ENCODE measurements at regions not wholly inside any gene's neighbourhood (a gene's known extent, or its start where the extent isn't known, plus 50 kb on each side); places are given as distances from the start of the nearest gene placed in this dataset.

- TF ChIP-seq, protein P1, sequence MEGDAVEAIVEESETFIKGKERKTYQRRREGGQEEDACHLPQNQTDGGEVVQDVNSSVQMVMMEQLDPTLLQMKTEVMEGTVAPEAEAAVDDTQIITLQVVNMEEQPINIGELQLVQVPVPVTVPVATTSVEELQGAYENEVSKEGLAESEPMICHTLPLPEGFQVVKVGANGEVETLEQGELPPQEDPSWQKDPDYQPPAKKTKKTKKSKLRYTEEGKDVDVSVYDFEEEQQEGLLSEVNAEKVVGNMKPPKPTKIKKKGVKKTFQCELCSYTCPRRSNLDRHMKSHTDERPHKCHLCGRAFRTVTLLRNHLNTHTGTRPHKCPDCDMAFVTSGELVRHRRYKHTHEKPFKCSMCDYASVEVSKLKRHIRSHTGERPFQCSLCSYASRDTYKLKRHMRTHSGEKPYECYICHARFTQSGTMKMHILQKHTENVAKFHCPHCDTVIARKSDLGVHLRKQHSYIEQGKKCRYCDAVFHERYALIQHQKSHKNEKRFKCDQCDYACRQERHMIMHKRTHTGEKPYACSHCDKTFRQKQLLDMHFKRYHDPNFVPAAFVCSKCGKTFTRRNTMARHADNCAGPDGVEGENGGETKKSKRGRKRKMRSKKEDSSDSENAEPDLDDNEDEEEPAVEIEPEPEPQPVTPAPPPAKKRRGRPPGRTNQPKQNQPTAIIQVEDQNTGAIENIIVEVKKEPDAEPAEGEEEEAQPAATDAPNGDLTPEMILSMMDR (IDR thresholded peaks at IDR 0.05) = no peak
- TF ChIP-seq POLR2A (IDR thresholded peaks at IDR 0.05) (no peak), POLR2AphosphoS5 (IDR thresholded peaks at IDR 0.05) (no peak)
Observed at GRCh38 chr7:142450695-142451094, 192.8 kb upstream of the PRSS58 start.
